Neural progenitor cell (in vitro differentiated cells): ENCODE measurements at regions not wholly inside any gene's neighbourhood (a gene's known extent, or its start where the extent isn't known, plus 50 kb on each side); places are given as distances from the start of the nearest gene placed in this dataset.
"Not testable (repeated sequence)": the region's sequence is repeated elsewhere in the genome, so short reads cannot be mapped to it uniquely, and the experiment has no call there.

Experiments
- CTCF ChIP-seq: fragments of 200-600 bp; sonication (generic); IDR thresholded peaks from 2 replicates; pipeline ENCODE4 v1.5.1; 2017; ENCODE audit warnings: antibody characterized with exemption, mild to moderate bottlenecking
- EZH2 ChIP-seq: fragments of 200-600 bp; sonication (generic); IDR thresholded peaks from 2 replicates; pipeline ENCODE4 v1.6.1; 2017; ENCODE audit warnings: antibody characterized with exemption, mild to moderate bottlenecking, moderate library complexity
- EZH2phosphoT487 ChIP-seq: fragments of 200-600 bp; sonication (generic); IDR thresholded peaks from 2 replicates; pipeline ENCODE4 v1.6.1; 2017; ENCODE audit warnings: antibody characterized with exemption

GRCh38 chrX:95549552-95549951, 1135.1 kb upstream of the DIAPH2 start:
- TF ChIP-seq EZH2, CTCF, EZH2phosphoT487: not testable (repeated sequence)
